ENCODE measurements at regions not wholly inside any gene's neighbourhood (a gene's known extent, or its start where the extent isn't known, plus 50 kb on each side); places are given as distances from the start of the nearest gene placed in this dataset.
"Not testable (repeated sequence)": the region's sequence is repeated elsewhere in the genome, so short reads cannot be mapped to it uniquely, and the experiment has no call there.

DNA sequence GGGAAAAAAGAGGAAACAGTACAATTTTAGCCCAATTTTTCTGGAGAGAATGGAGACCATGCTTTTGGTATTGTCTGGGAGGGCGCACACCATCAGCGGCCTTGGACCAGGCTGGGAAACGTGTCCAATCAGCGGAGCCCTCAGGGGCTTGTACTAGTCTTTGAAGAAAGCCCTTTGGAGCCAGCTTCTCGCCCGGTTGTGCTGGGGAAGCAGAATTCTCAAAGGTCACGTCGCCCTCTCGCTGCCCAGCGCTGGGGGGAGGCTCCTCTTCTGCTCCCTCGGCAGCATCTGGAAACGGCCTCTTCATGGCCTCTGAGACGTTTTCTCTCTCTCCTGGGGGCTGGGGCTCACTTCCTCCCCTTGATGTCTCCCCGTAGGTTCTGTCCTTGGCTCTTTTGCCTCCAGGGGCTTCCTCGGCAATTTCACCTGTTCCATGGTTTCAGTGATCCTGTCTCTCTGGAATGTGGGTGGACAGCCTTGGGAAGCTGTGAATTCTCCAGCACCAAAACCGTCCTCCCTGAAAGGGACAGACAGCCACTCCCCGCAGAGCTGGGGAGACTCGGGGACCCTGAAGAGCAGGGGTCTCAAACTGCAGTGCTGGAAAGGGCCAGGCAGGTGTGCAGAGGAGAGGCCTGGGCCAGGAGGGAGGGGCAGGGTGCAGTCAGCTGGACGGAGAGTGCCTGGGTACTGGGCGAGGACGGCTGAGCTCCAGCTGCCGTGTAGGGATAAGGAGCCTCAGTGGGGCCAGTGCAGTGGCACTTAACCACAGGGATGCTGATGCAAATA lies 80.2 kb downstream of the RPS6KA4 start:
- TF ChIP-seq POLR2A (IDR thresholded peaks at IDR 0.05), result no peak
- TF ChIP-seq, protein P1, sequence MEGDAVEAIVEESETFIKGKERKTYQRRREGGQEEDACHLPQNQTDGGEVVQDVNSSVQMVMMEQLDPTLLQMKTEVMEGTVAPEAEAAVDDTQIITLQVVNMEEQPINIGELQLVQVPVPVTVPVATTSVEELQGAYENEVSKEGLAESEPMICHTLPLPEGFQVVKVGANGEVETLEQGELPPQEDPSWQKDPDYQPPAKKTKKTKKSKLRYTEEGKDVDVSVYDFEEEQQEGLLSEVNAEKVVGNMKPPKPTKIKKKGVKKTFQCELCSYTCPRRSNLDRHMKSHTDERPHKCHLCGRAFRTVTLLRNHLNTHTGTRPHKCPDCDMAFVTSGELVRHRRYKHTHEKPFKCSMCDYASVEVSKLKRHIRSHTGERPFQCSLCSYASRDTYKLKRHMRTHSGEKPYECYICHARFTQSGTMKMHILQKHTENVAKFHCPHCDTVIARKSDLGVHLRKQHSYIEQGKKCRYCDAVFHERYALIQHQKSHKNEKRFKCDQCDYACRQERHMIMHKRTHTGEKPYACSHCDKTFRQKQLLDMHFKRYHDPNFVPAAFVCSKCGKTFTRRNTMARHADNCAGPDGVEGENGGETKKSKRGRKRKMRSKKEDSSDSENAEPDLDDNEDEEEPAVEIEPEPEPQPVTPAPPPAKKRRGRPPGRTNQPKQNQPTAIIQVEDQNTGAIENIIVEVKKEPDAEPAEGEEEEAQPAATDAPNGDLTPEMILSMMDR (IDR thresholded peaks at IDR 0.05), result no peak
- DNase-seq, result no peak
- Histone ChIP-seq H3K27ac (no peak overlapping the region), H3K27me3 (no peaks in the 10 kb centered on the region), H3K4me3 (no peak overlapping the region), H3K9me3 (no peaks in the 10 kb centered on the region), H3K36me3 (no peaks in the 10 kb centered on the region), H3K4me1 (no peaks in the 10 kb centered on the region)
- intact Hi-C loops (cut with DNase I; ENCODE audit: low total_unique reads), result no loop called here

DNA sequence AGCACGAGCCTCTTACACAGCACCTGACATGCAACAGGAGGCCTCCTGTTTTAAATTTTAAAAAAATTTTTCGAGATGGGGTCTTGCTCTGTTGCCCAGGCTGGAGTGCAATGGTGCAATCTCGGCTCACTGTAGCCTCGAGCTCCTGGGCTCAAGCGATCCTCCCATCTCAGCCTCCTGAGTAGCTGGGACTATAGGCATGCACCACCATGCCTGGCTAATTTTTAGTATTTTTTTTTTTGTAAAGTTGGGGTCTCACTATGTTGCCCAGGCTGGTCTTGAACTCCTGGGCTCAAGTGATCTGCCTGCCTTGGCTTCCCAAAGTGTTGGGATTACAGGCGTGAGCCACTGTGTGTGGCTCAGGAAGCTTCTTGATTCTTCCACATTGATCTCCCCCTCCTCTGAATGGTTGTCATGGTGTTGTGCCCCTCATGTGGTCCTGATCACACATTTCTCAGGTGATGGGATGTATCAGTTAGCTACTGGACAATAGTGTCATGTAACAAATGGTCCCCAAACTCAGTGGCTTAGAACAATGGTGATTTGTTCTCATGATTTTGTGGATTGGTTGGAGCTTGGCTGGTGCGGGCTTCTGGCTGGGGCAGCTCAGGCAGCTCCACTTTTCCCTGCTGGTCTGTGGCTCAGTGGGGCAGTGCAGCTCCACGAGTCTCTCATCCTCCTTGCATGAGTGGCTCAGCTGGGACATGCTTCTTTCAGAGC lies 81.0 kb downstream of the RPS6KA4 start:
- H3K4me3 ChIP-seq; H3K36me3 ChIP-seq; H3K9me3 ChIP-seq; H3K27ac ChIP-seq; H3K27me3 ChIP-seq; DNase-seq; intact Hi-C loops (cut with DNase I; ENCODE audit: low total_unique reads); H3K4me1 ChIP-seq: not testable (repeated sequence)

DNA sequence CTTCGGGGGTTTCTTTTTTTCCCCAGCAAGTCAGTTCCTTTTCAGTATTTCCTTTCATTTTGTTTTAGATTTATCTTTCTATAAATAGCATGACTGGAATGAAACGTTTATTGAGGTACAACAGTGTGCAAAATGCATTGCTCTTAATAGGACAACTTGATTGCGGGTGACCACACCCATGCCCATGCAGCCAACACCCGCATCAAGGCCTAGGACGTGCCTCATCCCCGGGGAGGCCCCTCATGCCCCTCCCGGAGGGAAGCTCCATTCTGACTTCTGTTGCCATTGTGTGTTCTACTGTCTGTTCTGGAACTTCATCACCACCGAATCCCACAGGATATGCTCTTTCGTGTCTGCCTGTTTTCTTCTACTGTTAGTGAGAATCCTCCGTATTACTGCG lies 82.2 kb downstream of the RPS6KA4 start:
- no peaks in the 10 kb centered on the region for H3K4me1 ChIP-seq
- intact Hi-C loops (cut with DNase I; ENCODE audit: low total_unique reads), result no loop called here
- no peak overlapping the region for H3K4me3 ChIP-seq
- no peaks in the 10 kb centered on the region for H3K27me3 ChIP-seq
- no peaks in the 10 kb centered on the region for H3K36me3 ChIP-seq
- no peak for DNase-seq
- no peaks in the 10 kb centered on the region for H3K9me3 ChIP-seq
- no peak for TF ChIP-seq POLR2A (IDR thresholded peaks at IDR 0.05)
- TF ChIP-seq, protein P1 (IDR thresholded peaks at IDR 0.05), result no peak
- H3K27ac ChIP-seq, result no peak overlapping the region

DNA sequence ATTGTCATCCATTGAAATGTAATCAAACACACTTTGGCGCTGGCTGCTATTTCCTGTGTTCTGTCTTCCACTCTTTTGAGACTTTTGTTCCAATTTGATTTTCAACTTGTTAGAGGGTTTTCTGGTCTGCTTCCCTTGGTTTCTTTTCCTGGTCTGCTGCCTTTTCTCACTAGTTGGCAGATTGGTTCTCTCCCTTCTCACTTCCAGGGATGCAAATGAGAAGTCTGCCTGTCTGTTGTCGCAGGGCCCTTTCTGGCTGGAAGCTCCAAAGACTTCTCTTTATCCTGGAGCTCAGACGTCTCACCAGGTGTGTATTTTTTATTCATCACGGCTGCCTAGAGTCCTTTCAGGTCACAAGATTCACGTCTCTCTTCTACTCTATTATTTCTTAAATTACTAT lies 84.0 kb downstream of the RPS6KA4 start:
- Histone ChIP-seq H3K4me1 (no peaks in the 10 kb centered on the region), H3K4me3 (no peak overlapping the region), H3K27ac (no peak overlapping the region), H3K27me3 (no peaks in the 10 kb centered on the region), H3K36me3 (no peaks in the 10 kb centered on the region), H3K9me3 (no peaks in the 10 kb centered on the region)
- DNase-seq, result no peak
- TF ChIP-seq, protein P1 (IDR thresholded peaks at IDR 0.05), result no peak
- no peak for TF ChIP-seq POLR2A (IDR thresholded peaks at IDR 0.05)
- intact Hi-C loops (cut with DNase I; ENCODE audit: low total_unique reads), result no loop called here

DNA sequence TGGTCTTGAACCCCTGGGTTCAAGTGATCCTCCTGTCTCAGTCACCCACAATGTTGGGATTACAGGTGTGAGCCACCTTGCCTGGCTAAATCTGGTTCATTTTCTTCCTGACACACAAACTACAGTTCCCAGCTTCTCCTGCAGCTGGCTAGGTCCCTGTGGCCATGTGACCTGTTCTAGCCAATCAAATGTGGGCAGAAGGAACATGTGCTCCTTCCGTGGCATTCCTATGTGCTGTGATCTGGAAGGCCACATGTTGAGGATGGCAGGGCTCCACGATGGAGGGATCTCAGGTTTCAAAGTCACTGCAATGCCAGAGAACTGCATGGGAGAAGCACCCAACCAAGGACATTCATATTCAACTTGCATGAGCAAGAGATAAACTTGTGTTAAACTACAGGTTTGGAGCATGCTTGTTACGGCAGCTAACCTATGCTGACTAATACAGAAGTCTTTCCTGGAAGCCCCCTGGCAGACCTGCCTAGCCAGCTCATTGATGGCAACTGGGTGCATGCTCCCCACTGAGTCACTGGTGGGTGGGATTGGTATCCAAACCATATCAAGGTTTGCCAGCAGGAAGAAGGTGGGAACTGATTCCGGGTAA lies 86.0 kb downstream of the RPS6KA4 start:
- no peak for TF ChIP-seq POLR2A (IDR thresholded peaks at IDR 0.05)
- TF ChIP-seq, protein P1 (IDR thresholded peaks at IDR 0.05), result no peak
- Histone ChIP-seq H3K27me3 (no peaks in the 10 kb centered on the region), H3K36me3 (no peaks in the 10 kb centered on the region), H3K4me1 (peaks cover 0 to 15% of the 10 kb centered on the region in 2 donors), H3K4me3 (no peak overlapping the region), H3K9me3 (no peaks in the 10 kb centered on the region), H3K27ac (no peak overlapping the region)
- no peak for DNase-seq
- intact Hi-C loops (cut with DNase I; ENCODE audit: low total_unique reads), result no loop called here
